ENCODE measurements at regions not wholly inside any gene's neighbourhood (a gene's known extent, or its start where the extent isn't known, plus 50 kb on each side); places are given as distances from the start of the nearest gene placed in this dataset.
A peak's percentile ranks its signal among the peaks of the same experiment; 100 is the strongest.

DNA sequence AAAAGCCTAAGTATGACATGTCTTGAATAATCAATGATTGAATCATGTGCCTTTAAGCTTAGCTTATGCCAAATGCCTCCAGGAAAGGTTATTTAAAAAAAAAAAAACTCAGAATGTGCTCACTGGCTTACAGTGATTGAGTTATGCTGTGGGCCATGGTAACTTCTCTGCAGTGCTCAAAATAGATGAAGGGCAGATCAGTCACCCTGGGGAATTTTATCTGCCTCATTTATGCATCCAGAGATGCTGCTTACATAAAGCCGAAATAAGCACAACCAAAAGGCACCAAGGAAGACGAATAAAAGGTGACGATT lies 118.7 kb upstream of the MDM1 start:
- ChIA-PET POLR2A (no interaction called here), CTCF (interaction anchor here (0.6 kb wide), 1 partner anchor 47 kb away, joined by 3 read pairs; no protein-coding TSS in a partner anchor)
- TF ChIP-seq PRDM10 (tag by site-specific recombination; IDR thresholded peaks at IDR 0.05): no peak
- no peak for TF ChIP-seq ZNF302 (tag by site-specific recombination; IDR thresholded peaks at IDR 0.05; ENCODE audit: low read depth)
- no peak for TF ChIP-seq HOXD13 (CRISPR knock-in tag; IDR thresholded peaks at IDR 0.05; ENCODE audit: borderline replicate concordance)
- no peak for TF ChIP-seq ZBTB48 (tag by site-specific recombination; IDR thresholded peaks at IDR 0.05)
- no peak for TF ChIP-seq ZNF292 (tag by site-specific recombination; IDR thresholded peaks at IDR 0.05; ENCODE audit: borderline replicate concordance, low read depth)
- Histone ChIP-seq H3K27ac (ENCODE audit: extremely low read depth, low read depth, low read length) (no peak overlapping the region), H3K4me1 (ENCODE audit: control insufficient read depth, insufficient read depth, low read length) (peaks cover 11% of the 10 kb centered on the region), H3K36me3 (ENCODE audit: control insufficient read depth in 2 of 2, insufficient read depth in 1 of 2, low read length in 2 of 2) (no peaks in the 10 kb centered on the region), H3K4me3 (ENCODE audit: low read depth, low read length) (no peak overlapping the region), H3K9me3 (ENCODE audit: control insufficient read depth, insufficient read depth, low read depth, low read length) (no peaks in the 10 kb centered on the region)

DNA sequence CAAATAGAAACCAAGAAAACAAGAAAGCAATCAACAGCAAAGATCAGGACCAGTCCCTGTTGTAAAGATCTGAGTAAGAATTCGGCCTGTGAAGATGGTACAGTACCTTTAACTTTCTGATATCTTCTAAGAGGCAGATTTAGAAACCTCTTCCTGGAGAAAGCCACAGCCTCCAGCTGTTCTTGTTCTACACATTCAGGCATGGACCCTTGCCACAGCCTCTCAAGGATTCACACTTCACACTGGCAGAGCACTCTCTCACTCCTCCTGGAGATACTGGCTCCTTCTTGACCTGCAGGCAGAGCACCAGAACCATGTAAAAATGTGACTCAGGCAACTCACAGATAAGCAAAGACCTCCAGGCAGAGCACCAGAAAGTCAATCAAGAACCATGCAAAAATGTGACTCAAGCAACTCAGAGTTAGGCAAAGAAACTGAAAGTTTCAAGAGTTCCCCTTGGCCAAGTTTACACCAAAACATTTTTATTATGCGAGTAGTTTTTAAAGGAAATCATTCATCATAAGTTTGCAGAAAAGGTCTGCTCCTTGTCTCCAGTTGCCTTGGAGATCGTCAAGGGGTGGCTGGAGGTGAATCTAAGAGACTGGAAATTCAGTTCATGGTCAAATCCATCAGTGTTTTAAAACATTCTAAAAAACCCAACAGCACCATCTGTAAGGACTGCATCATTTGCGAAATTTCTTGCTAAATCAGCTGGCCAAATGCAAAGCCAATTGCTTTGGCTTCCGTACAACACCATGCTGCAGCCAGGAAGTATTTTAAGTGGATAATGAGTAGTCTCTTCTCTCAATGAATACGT lies 119.3 kb upstream of the MDM1 start:
- peaks cover 11% of the 10 kb centered on the region for H3K4me1 ChIP-seq (ENCODE audit: control insufficient read depth, insufficient read depth, low read length)
- POLR2A ChIA-PET: no interaction called here
- TF ChIP-seq ZNF391 (tag by site-specific recombination; IDR thresholded peaks at IDR 0.05; ENCODE audit: borderline replicate concordance, low read depth) (no peak), ZNF473 (tag by site-specific recombination; IDR thresholded peaks at IDR 0.05) (no peak), SP7 (tag by site-specific recombination; IDR thresholded peaks at IDR 0.05) (0 out of 2 replicates have a peak, but pooled peaks have one; percentile 52), ZNF660 (tag by site-specific recombination; IDR thresholded peaks at IDR 0.05) (no peak), ZBTB26 (tag by site-specific recombination; optimal IDR thresholded peaks at IDR 0.05) (no peak)
- TF ChIP-seq, protein P1, sequence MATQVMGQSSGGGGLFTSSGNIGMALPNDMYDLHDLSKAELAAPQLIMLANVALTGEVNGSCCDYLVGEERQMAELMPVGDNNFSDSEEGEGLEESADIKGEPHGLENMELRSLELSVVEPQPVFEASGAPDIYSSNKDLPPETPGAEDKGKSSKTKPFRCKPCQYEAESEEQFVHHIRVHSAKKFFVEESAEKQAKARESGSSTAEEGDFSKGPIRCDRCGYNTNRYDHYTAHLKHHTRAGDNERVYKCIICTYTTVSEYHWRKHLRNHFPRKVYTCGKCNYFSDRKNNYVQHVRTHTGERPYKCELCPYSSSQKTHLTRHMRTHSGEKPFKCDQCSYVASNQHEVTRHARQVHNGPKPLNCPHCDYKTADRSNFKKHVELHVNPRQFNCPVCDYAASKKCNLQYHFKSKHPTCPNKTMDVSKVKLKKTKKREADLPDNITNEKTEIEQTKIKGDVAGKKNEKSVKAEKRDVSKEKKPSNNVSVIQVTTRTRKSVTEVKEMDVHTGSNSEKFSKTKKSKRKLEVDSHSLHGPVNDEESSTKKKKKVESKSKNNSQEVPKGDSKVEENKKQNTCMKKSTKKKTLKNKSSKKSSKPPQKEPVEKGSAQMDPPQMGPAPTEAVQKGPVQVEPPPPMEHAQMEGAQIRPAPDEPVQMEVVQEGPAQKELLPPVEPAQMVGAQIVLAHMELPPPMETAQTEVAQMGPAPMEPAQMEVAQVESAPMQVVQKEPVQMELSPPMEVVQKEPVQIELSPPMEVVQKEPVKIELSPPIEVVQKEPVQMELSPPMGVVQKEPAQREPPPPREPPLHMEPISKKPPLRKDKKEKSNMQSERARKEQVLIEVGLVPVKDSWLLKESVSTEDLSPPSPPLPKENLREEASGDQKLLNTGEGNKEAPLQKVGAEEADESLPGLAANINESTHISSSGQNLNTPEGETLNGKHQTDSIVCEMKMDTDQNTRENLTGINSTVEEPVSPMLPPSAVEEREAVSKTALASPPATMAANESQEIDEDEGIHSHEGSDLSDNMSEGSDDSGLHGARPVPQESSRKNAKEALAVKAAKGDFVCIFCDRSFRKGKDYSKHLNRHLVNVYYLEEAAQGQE (tag by site-specific recombination; IDR thresholded peaks at IDR 0.05): no peak
- TF ChIP-seq, protein P2, sequence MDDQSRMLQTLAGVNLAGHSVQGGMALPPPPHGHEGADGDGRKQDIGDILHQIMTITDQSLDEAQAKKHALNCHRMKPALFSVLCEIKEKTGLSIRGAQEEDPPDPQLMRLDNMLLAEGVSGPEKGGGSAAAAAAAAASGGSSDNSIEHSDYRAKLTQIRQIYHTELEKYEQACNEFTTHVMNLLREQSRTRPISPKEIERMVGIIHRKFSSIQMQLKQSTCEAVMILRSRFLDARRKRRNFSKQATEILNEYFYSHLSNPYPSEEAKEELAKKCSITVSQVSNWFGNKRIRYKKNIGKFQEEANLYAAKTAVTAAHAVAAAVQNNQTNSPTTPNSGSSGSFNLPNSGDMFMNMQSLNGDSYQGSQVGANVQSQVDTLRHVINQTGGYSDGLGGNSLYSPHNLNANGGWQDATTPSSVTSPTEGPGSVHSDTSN (CRISPR knock-in tag; IDR thresholded peaks at IDR 0.05): no peak
- TF ChIP-seq, protein P3, sequence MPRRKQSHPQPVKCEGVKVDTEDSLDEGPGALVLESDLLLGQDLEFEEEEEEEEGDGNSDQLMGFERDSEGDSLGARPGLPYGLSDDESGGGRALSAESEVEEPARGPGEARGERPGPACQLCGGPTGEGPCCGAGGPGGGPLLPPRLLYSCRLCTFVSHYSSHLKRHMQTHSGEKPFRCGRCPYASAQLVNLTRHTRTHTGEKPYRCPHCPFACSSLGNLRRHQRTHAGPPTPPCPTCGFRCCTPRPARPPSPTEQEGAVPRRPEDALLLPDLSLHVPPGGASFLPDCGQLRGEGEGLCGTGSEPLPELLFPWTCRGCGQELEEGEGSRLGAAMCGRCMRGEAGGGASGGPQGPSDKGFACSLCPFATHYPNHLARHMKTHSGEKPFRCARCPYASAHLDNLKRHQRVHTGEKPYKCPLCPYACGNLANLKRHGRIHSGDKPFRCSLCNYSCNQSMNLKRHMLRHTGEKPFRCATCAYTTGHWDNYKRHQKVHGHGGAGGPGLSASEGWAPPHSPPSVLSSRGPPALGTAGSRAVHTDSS (tag by site-specific recombination; IDR thresholded peaks at IDR 0.05): no peak
- H3K4me3 ChIP-seq (ENCODE audit: low read depth, low read length): no peak overlapping the region
- H3K36me3 ChIP-seq (ENCODE audit: control insufficient read depth in 2 of 2, insufficient read depth in 1 of 2, low read length in 2 of 2): no peaks in the 10 kb centered on the region
- no peak overlapping the region for H3K27ac ChIP-seq (ENCODE audit: extremely low read depth, low read depth, low read length)
- no peaks in the 10 kb centered on the region for H3K9me3 ChIP-seq (ENCODE audit: control insufficient read depth, insufficient read depth, low read depth, low read length)
- CTCF ChIA-PET: no interaction called here

Data from HEK293 (cell line).